Psoas muscle (tissue), 7 donors: ENCODE measurements at regions not wholly inside any gene's neighbourhood (a gene's known extent, or its start where the extent isn't known, plus 50 kb on each side); places are given as distances from the start of the nearest gene placed in this dataset.

Source experiments
- ATAC-seq, 4 donors: fragments of 200-7000 bp; cut with Tn5 transposase; one replicate each; pipeline ENCODE4 v1.9.1; 2020; ENCODE audit warnings: moderate library complexity in 3 of 4, mild to moderate bottlenecking in 2 of 4
- DNase-seq, 2 donors: peaks; one replicate each; pipeline ENCODE4 v3.0.0-alpha.2; 2020
- H3K27ac ChIP-seq: fragments of 200-600 bp; one replicate; pipeline ENCODE4 v1.8.0; 2022
- H3K27me3 ChIP-seq, 3 donors: fragments of 200-600 bp in 1 of 3; one replicate each; pipeline versions ENCODE4 v1.6.1 to v1.8.0; 2013 to 2022; ENCODE audit warnings: low read length in 2 of 3, mild to moderate bottlenecking in 2 of 3, moderate library complexity in 1 of 3; ENCODE audit not compliant: insufficient read depth in 3 of 3
- H3K36me3 ChIP-seq, 2 donors: fragments of 200-600 bp in 1 of 2; one replicate each; pipeline versions ENCODE4 v1.6.1 to v1.8.0; 2013 to 2022; ENCODE audit warnings: low read depth in 1 of 2, mild to moderate bottlenecking in 1 of 2, moderate library complexity in 1 of 2; ENCODE audit not compliant: insufficient read depth in 1 of 2
- H3K4me1 ChIP-seq: fragments of 200-600 bp; one replicate; pipeline ENCODE4 v1.8.0; 2022
- H3K4me3 ChIP-seq: fragments of 200-600 bp; one replicate; pipeline ENCODE4 v1.8.0; 2022; ENCODE audit warnings: mild to moderate bottlenecking
- H3K9me3 ChIP-seq: fragments of 200-600 bp; one replicate; pipeline ENCODE4 v1.8.0; 2022
- WGBS, 3 donors: extraction: QIAGEN DNeasy Blood & Tissue Kit; methylation state at CpG; one replicate each; pipeline versions ENCODE4 v1.1.6 to v1.1.7; 2013; 5-methylcytosine and 5-hydroxymethylcytosine counted together
- intact Hi-C, 2 donors: fragments of 100-400 bp; cut with DNase I; formaldehyde crosslinking; loops; one replicate each; pipeline versions ENCODE4 v1.11.0 to v1.14.2; 2022
- TF ChIP-seq, protein P1 (sequence below): fragments of 200-600 bp; IDR thresholded peaks from one replicate; pipeline ENCODE4 v1.8.0; 2022; ENCODE audit warnings: antibody characterized with exemption
- donor health status: healthy with polysubstance abuse.
- donor health status: DM: no; HTN: no; CAD: no; lungs with moderate emphysema.
- donor health status: Bipolar disorder and iron deficiency.
- donor health status: healthy.
- donor health status: DM: yes; HTN: yes; CAD: no.
- donor health status: DM: no; HTN: no; CAD: no.
- donor health status: DM: yes; HTN: yes; CAD: no.

DNA sequence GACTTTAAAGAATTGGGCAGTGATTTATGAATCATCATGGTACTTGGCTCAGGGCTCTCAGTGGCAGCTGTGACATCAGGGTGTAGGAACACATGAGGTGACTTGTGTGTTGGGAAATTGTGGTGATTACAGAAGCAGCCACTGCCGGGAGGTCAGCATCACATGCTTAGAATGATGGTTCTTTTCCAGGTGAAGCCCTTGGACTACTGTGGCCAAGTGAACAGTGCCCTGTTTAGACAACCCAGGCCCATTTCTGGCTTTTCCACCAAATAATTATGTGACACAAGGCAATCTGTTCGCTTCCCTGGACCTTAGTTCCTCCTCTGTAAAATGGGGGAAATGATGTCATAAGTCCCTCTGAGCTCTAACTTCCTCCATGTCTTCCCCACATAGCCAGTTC lies 139.7 kb upstream of the ROPN1 start:
- H3K4me1 ChIP-seq, result peaks cover 16% of the 10 kb centered on the region
- no peaks in the 10 kb centered on the region for H3K36me3 ChIP-seq
- peak; percentile 22 to 52 for DNase-seq
- H3K9me3 ChIP-seq, result no peaks in the 10 kb centered on the region
- peak overlapping the region; percentile 44 for H3K27ac ChIP-seq
- WGBS, 3 donors, result 35 to 42% (median 38%) methylated on average over 2 of the region's 2 CpGs
- H3K27me3 ChIP-seq, result no peaks in the 10 kb centered on the region
- intact Hi-C loops, result no loop called here
- TF ChIP-seq, protein P1, sequence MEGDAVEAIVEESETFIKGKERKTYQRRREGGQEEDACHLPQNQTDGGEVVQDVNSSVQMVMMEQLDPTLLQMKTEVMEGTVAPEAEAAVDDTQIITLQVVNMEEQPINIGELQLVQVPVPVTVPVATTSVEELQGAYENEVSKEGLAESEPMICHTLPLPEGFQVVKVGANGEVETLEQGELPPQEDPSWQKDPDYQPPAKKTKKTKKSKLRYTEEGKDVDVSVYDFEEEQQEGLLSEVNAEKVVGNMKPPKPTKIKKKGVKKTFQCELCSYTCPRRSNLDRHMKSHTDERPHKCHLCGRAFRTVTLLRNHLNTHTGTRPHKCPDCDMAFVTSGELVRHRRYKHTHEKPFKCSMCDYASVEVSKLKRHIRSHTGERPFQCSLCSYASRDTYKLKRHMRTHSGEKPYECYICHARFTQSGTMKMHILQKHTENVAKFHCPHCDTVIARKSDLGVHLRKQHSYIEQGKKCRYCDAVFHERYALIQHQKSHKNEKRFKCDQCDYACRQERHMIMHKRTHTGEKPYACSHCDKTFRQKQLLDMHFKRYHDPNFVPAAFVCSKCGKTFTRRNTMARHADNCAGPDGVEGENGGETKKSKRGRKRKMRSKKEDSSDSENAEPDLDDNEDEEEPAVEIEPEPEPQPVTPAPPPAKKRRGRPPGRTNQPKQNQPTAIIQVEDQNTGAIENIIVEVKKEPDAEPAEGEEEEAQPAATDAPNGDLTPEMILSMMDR, result no peak
- H3K4me3 ChIP-seq, result no peak overlapping the region
- ATAC-seq, result peak; percentile 92 to 99 (median 98)

DNA sequence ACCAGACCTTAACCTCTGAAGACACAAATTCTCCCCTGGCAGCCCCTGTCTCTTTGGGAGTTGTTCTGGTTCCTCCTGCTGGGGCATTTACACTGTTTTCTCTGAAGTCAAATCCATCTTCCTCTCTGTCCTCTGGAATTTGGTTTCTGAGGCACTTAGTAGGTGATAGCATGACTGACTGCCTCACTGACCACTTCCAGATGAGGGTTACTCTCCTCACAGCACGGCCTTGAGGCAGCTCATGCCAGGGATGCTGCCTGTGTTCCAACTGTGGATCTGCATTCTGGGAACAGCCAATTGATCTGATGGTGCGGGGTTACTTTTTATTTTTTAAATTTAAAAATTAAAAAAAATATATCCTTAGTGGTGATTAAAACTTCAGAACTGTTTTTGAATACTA lies 140.9 kb upstream of the ROPN1 start:
- Histone ChIP-seq H3K36me3 (no peaks in the 10 kb centered on the region), H3K4me1 (peaks cover 12% of the 10 kb centered on the region), H3K27me3 (no peaks in the 10 kb centered on the region), H3K9me3 (no peaks in the 10 kb centered on the region), H3K4me3 (no peak overlapping the region), H3K27ac (no peak overlapping the region)
- 11 to 49% (median 32%) methylated on average over 2 of the region's 2 CpGs for WGBS, 3 donors
- TF ChIP-seq, protein P1, result no peak
- ATAC-seq (no peak), DNase-seq (no peak)
- intact Hi-C loops, result no loop called here

DNA sequence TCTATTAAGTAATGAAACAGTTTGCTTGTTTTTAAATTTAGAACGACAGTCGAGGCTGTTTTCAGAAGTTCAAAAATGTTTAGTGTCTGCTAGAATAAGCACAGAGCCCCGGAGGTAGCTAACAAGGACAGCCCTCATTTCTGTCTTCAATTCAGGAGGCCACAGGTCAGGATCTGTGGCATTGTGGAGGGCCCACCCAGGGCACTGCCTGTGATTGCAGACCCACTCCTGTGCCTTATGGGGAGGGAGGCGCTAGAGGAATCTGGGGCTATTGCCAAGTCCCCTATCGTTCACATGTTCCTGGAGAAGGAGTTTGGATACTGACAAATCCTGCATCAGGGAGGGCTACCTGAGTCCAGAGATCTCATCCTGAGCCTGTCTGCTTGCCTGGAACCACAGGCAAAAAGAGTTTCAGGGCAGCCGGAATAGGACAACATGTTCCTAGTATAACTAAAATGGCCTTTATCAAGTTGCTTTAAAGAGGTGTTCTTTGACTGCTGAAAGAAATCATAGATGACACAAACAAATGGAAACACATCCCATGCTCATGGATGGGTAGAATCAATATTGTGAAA lies 141.5 kb upstream of the ROPN1 start:
- Histone ChIP-seq H3K9me3 (no peaks in the 10 kb centered on the region), H3K36me3 (no peaks in the 10 kb centered on the region), H3K27me3 (no peaks in the 10 kb centered on the region), H3K27ac (no peak overlapping the region), H3K4me1 (peaks cover 12% of the 10 kb centered on the region), H3K4me3 (no peak overlapping the region)
- no peak for ATAC-seq
- TF ChIP-seq, protein P1, result no peak
- WGBS, 3 donors, result 65 to 72% (median 66%) methylated on average over 6 of the region's 6 CpGs
- intact Hi-C loops, result no loop called here
- no peak for DNase-seq

DNA sequence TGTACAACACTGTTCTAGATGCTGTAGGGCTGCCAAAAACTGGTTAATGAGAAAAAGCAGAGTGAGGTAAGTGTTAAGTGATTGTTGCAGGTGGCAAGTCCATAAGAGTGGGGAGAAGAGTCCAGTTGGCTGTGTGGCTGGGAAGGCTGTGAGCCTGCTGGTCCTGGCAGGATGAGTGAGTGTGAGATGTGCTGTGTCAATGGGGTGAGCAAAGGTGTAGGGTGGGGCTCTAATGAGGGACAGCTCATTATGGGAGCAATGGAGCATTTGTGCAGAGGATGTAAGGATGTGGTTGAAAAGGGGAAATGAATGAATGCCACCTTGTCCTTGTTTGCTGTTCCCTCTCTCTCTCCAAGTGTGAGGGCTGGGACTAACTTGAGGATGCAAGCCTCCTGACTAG lies 145.3 kb upstream of the ROPN1 start:
- Histone ChIP-seq H3K27me3 (no peaks in the 10 kb centered on the region), H3K27ac (no peak overlapping the region), H3K4me3 (no peak overlapping the region), H3K36me3 (no peaks in the 10 kb centered on the region), H3K9me3 (no peaks in the 10 kb centered on the region), H3K4me1 (peaks cover 12% of the 10 kb centered on the region)
- TF ChIP-seq, protein P1, result no peak
- DNase-seq, result no peak
- intact Hi-C loops, result no loop called here
- ATAC-seq, result no peak

DNA sequence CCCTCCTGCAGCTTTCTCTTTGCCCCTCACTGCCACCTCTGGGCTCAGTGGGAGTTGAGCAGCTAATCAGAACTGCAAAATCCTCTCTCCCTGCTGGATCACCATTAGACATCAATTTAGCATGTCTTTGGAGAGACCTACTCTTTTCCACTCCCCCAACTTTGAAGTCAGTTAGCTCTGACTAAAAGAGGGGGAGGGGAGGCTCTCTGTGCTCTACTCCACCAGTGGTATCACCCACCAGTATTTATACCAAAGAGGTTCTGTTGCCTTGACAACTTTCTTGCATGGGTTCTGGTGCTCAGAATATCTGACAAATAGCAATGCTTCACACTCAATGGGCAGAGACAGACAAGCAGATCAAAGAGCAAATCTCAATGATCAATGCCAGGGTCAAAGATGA lies 146.2 kb upstream of the ROPN1 start:
- Histone ChIP-seq H3K4me1 (peaks cover 7% of the 10 kb centered on the region), H3K36me3 (no peaks in the 10 kb centered on the region), H3K27ac (no peak overlapping the region), H3K9me3 (no peaks in the 10 kb centered on the region), H3K27me3 (no peaks in the 10 kb centered on the region), H3K4me3 (no peak overlapping the region)
- intact Hi-C loops, result no loop called here
- no peak for ATAC-seq
- TF ChIP-seq, protein P1, result no peak
- DNase-seq, result no peak
